Activated T-helper 1 cell treated with anti-CD3 and anti-CD28 coated beads, Interleukin-12 subunit alpha, Interleukin-12 subunit beta, Interleukin-2, Interleukin-4 antibody, amounts not matched to agents 30 ng/mL and 10 ng/mL and 1 ng/mL, durations not matched to agents 14 hours and 24 hours and 36 hours (primary cell): ENCODE measurements at regions not wholly inside any gene's neighbourhood (a gene's known extent, or its start where the extent isn't known, plus 50 kb on each side); places are given as distances from the start of the nearest gene placed in this dataset.
"Not testable (repeated sequence)": the region's sequence is repeated elsewhere in the genome, so short reads cannot be mapped to it uniquely, and the experiment has no call there.

Experiments used
- DNase-seq: peaks from one replicate; pipeline ENCODE4 v3.0.0; 2021; ENCODE audit warnings: low spot score
- H3K27ac Mint-ChIP-seq: one replicate; pipeline ENCODE4 v1.8.0; 2021; ENCODE audit warnings: mild to moderate bottlenecking, mixed read lengths
- H3K27me3 Mint-ChIP-seq: one replicate; pipeline ENCODE4 v1.8.0; 2022; ENCODE audit warnings: mild to moderate bottlenecking, moderate library complexity, mixed read lengths; ENCODE audit not compliant: insufficient read depth
- H3K36me3 Mint-ChIP-seq: one replicate; pipeline ENCODE4 v1.8.0; 2021; ENCODE audit warnings: low read depth, mixed read lengths
- H3K4me1 Mint-ChIP-seq: one replicate; pipeline ENCODE4 v1.8.0; 2021; ENCODE audit warnings: low read depth, mixed read lengths
- H3K4me3 Mint-ChIP-seq: one replicate; pipeline ENCODE4 v1.8.0; 2021; ENCODE audit warnings: mild to moderate bottlenecking, moderate library complexity, mixed read lengths
- H3K9me3 Mint-ChIP-seq: one replicate; pipeline ENCODE4 v1.8.0; 2021; ENCODE audit warnings: mixed read lengths
- intact Hi-C: fragments of 100-400 bp; cut with micrococcal nuclease; formaldehyde crosslinking; loops from one replicate; pipeline ENCODE4 v1.15.1; 2024

DNA sequence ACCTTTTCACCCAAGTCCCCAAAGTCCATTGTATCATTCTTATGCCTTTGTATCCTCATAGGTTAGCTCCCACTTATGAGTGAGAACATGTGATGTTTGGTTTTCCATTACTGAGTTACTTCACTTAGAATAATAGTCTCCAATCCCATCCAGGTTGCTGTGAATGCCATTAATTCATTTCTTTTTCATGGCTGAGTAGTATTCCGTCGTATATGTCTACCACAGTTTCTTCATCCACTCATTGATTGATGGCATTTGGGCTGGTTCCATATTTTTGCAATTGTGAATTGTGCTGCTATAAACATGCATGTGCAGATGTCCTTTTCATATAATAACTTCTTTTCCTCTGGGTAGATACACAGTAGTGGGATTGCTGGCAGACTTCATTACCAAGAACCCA, 451.9 kb upstream of the KLF6 start:
- peaks cover 11% of the 10 kb centered on the region for H3K4me1 Mint-ChIP-seq
- H3K27me3 Mint-ChIP-seq, H3K9me3 Mint-ChIP-seq, H3K4me3 Mint-ChIP-seq, DNase-seq, H3K36me3 Mint-ChIP-seq, intact Hi-C loops, H3K27ac Mint-ChIP-seq: not testable (repeated sequence)

DNA sequence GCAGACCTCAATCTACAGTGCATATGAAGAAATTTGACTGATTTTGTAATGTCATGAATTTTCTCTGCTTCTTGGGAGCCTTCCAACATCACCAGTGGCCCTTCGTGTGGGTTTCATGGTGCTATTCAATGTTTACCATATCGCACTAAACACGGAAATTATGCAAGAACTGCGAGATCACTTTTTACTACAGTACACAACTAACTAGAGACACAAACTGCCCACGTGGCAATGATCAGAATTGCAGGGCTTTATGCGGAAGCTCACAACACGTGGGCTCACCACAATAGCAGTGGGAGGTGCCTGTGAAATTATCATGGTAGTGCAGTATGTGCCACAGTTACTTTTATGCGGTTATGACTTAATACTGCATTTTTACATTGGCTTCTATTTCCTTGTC, 449.7 kb upstream of the KLF6 start:
- Mint-ChIP-seq H3K27me3 (peaks cover 4% of the 10 kb centered on the region), H3K36me3 (no peaks in the 10 kb centered on the region), H3K27ac (no peak overlapping the region), H3K4me1 (peaks cover 4% of the 10 kb centered on the region), H3K4me3 (no peak overlapping the region), H3K9me3 (peaks cover 6% of the 10 kb centered on the region)
- intact Hi-C loops: no loop called here
- no peak for DNase-seq

DNA sequence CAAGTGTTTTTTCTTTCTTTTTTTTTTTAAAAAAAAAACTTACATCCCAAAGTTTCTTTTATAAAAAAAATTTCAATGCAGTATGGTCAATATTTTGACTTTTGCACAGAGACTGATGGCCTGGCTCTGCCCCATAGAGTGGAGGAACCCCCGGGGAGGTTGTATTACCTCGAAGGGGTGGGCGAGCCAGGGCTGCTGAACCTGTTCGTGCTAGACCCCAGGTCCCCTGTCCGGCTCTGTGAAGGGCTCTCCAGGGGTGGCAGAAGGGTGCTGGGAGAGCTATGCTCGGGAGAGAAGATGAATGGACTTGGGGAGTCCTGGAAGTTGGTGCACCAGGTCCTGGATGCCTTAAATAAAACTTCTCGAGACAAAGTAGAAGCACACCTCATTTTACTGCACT, 446.4 kb upstream of the KLF6 start:
- Mint-ChIP-seq H3K4me1 (peaks cover 4% of the 10 kb centered on the region), H3K36me3 (no peaks in the 10 kb centered on the region), H3K27me3 (peaks cover 9% of the 10 kb centered on the region), H3K9me3 (no peaks in the 10 kb centered on the region), H3K4me3 (no peak overlapping the region), H3K27ac (no peak overlapping the region)
- intact Hi-C loops: no loop called here
- DNase-seq: no peak

DNA sequence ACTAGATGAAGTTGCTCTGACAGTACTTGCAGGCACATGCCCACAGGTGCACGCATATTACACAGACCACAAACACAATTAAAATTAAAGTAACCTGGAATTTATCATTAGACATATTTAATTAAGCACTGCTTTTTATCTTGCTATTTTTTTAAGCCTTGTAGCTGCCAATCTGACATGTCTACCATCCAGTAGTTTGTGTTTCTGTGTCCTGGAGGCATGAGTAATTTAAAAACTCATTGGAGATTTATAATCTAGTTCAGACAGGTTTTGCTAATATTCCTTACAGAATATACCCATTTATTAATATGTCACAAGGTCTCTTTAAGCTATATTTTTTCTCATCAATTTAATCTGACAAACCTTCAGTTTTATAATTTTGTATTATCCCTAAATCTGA, 445.0 kb upstream of the KLF6 start:
- peaks cover 11% of the 10 kb centered on the region for H3K27me3 Mint-ChIP-seq
- intact Hi-C loops: no loop called here

DNA sequence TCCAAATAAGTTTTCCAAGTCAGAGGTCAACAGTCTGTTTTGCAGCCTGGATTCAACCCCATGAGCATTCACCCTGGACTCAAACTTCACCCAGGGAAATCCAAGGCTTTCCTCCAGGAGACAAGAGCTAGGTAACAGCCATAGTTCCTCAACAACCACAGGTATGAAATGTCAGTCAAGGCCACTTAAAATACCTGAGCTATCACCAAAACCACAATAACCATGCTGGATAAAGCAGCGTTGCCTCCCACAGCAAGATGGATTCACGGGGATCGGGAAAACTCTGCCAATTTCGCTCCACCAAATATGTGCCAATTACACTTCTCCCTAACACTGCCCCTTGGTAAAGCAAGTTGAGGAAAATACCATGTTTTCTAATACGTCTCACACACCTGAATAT, 444.1 kb upstream of the KLF6 start:
- Mint-ChIP-seq H3K36me3 (no peaks in the 10 kb centered on the region), H3K27me3 (peaks cover 11% of the 10 kb centered on the region), H3K4me1 (no peaks in the 10 kb centered on the region), H3K9me3 (no peaks in the 10 kb centered on the region), H3K4me3 (no peak overlapping the region), H3K27ac (no peak overlapping the region)
- intact Hi-C loops: no loop called here
- DNase-seq: no peak

More for the DNA sequence above, 445.0 kb upstream of the KLF6 start:
- Mint-ChIP-seq H3K27ac (no peak overlapping the region), H3K4me1 (peaks cover 4% of the 10 kb centered on the region), H3K36me3 (no peaks in the 10 kb centered on the region), H3K9me3 (no peaks in the 10 kb centered on the region), H3K4me3 (no peak overlapping the region)
- no peak for DNase-seq

DNA sequence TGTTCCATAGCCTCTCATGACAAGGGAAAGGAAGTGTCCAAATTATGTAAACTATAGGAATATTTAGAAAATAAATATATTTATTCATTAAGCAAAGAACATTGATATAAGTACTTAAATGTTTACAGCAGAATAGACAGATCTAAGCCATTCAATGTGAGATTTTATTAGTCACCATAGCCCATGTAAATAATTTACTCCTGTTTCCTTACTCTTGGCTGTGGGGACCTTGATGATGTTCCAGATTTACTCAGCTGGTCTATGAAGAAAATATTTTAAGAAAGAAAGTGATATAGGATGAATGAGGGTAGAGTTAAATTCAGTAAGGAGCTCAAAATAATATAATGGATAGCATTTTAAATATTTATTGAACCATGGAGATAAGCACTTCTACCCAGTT, 442.6 kb upstream of the KLF6 start:
- intact Hi-C loops: no loop called here
- DNase-seq: no peak
- Mint-ChIP-seq H3K27me3 (peaks cover 11% of the 10 kb centered on the region), H3K4me1 (no peaks in the 10 kb centered on the region), H3K9me3 (no peaks in the 10 kb centered on the region), H3K27ac (no peak overlapping the region), H3K4me3 (no peak overlapping the region), H3K36me3 (no peaks in the 10 kb centered on the region)

DNA sequence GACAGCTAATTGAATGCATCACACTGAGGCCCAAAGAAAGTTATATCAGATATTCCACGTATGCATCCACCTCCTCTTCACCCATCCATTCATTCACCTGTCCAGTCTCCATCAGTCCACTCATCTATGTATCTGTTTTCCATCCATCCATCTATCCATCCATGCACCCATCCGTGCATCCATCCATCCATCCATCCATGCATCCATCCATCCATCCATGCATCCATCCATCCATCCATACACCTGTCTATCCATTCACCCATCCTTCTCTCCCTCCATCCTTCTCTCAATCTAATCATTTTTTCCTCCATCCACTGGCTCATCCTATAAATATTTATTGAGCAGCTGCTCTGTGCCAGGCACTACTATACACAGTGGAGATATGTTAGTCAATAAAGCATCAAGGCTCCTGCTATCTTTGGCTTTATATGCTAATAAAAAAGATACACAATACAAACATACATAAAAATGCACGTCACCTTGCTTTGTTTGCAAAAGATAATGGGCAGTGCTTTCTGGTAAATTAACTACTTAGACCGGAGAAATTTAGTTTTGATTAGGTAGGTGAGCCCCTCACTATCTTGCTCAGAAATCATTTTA, 442.0 kb upstream of the KLF6 start:
- H3K4me1 Mint-ChIP-seq: no peaks in the 10 kb centered on the region

DNA sequence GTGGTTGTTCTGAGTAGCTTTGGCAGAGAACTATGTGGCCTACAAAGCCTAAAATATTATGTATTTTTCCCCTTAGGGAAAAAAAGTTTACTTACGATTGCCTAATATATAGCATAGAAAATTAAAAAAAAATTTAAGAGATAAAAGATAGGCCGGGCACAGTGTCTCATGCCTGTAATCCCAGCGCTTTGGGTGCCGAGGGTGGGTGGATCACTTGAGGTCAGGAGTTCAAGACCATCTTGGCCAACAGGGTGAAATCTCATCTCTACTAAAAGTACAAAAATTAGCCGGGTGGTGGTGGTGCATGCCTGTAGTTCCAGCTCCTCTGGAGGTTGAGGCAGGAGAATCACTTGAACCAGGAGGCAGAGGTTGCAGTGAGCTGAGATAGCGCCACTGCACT, 439.2 kb upstream of the KLF6 start:
- Mint-ChIP-seq H3K4me3 (no peak overlapping the region), H3K4me1 (no peaks in the 10 kb centered on the region), H3K27ac (no peak overlapping the region), H3K27me3 (peaks cover 8% of the 10 kb centered on the region), H3K36me3 (no peaks in the 10 kb centered on the region), H3K9me3 (no peaks in the 10 kb centered on the region)
- intact Hi-C loops: no loop called here
- DNase-seq: no peak

More for the DNA sequence above, 442.0 kb upstream of the KLF6 start:
- Mint-ChIP-seq H3K4me3 (no peak overlapping the region), H3K9me3 (no peaks in the 10 kb centered on the region), H3K27ac (no peak overlapping the region), H3K27me3 (peaks cover 11% of the 10 kb centered on the region), H3K36me3 (no peaks in the 10 kb centered on the region)
- no peak for DNase-seq
- intact Hi-C loops: no loop called here

DNA sequence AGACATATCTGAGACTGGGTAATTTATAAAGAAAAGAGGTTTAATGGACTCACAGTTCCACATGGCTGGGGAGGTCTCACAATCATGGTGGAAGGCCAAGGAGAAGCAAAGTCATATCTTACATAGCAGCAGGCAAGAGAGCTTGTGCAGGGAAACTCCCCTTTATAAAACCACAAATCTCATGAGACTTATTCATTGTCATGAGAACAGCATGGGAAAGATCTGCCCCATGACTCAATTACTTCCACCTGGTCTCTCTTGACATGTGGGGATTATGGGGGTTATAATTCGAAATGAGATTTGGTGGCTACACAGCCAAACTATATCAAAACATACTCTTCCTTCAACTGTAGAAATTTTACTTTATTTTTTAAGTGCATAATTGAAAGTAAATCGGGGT, 436.3 kb upstream of the KLF6 start:
- H3K9me3 Mint-ChIP-seq, H3K4me1 Mint-ChIP-seq, H3K4me3 Mint-ChIP-seq, intact Hi-C loops, H3K27me3 Mint-ChIP-seq, H3K36me3 Mint-ChIP-seq, DNase-seq, H3K27ac Mint-ChIP-seq: not testable (repeated sequence)

DNA sequence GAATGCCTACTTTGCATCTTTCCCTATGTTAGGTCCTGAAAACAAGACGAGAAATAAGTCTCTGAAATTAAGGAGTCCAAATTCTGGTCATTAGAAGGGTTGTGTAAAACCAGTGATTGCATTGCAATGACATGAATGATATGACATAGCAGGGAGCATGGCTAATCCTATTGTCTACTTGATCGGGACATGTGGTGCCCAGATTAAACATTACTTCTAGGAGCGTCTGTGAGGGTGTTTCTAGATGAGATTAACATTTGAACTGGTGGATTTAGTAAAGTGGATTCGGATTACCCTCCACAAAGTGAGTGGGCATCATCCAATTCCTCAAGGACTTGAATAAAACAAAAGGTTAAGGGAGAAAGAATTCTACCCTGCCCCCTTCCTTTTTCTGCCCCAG, 434.9 kb upstream of the KLF6 start:
- H3K4me3 Mint-ChIP-seq: no peak overlapping the region
- no peak overlapping the region for H3K27ac Mint-ChIP-seq
- no peaks in the 10 kb centered on the region for H3K4me1 Mint-ChIP-seq
- H3K36me3 Mint-ChIP-seq: no peaks in the 10 kb centered on the region
- intact Hi-C loops: no loop called here
- H3K27me3 Mint-ChIP-seq: peaks cover 7% of the 10 kb centered on the region
- H3K9me3 Mint-ChIP-seq: no peaks in the 10 kb centered on the region
- DNase-seq: no peak

DNA sequence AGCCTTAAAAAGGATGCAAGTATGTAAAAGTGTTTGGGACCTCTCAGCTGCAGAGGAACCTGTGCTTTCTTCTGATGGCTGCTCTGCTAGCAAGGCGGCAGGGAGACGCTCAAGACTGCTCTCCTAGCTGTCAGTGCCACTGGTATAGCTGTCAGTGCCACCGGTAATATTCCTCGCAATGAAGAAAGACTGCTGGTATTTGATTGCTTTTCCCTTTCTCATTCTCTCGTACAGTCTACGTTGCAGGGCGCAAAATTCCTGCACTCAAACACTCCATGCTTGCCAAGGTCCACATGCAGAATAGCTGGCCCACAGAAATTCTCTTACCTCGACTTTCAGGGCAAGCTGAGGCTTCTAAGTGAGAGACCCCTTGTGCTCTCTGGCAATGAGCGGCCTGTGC, 432.6 kb upstream of the KLF6 start:
- Mint-ChIP-seq H3K27ac (no peak overlapping the region), H3K9me3 (no peaks in the 10 kb centered on the region), H3K4me1 (no peaks in the 10 kb centered on the region), H3K36me3 (no peaks in the 10 kb centered on the region), H3K4me3 (no peak overlapping the region), H3K27me3 (peaks cover 7% of the 10 kb centered on the region)
- DNase-seq: no peak
- intact Hi-C loops: no loop called here

DNA sequence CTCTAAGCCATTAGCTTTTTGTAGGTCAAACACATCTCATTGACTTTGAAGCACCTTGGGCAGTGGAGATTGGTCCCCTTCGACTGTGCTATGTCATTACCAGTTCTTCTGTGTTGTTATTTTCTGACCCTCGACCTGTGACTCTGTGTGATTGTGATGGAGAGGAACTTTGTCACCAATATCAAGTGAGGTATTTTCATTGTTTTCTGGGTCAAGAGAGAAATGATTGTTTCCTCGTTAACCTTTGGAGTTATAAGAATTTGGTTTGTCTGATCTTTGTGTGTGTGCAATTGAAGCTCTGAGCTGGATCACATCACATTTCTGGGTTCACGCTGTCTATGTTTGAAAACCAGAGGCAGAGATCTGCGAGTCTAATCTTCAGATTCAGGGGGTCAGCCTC, 432.2 kb upstream of the KLF6 start:
- no peak overlapping the region for H3K27ac Mint-ChIP-seq
- H3K4me1 Mint-ChIP-seq: no peaks in the 10 kb centered on the region
- no peaks in the 10 kb centered on the region for H3K36me3 Mint-ChIP-seq
- H3K27me3 Mint-ChIP-seq: peaks cover 7% of the 10 kb centered on the region
- intact Hi-C loops: no loop called here
- DNase-seq: no peak
- H3K4me3 Mint-ChIP-seq: no peak overlapping the region
- no peaks in the 10 kb centered on the region for H3K9me3 Mint-ChIP-seq

DNA sequence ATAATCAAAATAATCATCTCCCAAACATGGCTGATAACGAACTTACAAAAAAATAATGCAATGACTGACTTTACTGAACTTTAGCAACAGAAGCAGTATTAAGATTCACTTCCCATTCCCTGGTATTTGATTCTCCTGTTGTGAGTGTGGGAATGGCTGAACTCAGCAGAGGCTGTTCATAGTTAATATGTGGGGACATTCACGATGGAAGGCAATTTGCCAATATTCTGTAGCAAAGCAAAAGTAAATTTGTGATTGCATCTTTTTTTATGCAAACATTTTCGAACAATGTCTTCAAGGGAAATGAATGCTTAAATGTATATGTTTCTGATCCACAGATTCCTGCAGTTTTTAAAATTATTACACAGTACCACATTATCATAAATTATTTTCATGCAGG, 431.7 kb upstream of the KLF6 start:
- no peak for DNase-seq
- Mint-ChIP-seq H3K27me3 (peaks cover 7% of the 10 kb centered on the region), H3K36me3 (no peaks in the 10 kb centered on the region), H3K4me3 (no peak overlapping the region), H3K27ac (no peak overlapping the region), H3K4me1 (no peaks in the 10 kb centered on the region), H3K9me3 (no peaks in the 10 kb centered on the region)
- intact Hi-C loops: no loop called here

DNA sequence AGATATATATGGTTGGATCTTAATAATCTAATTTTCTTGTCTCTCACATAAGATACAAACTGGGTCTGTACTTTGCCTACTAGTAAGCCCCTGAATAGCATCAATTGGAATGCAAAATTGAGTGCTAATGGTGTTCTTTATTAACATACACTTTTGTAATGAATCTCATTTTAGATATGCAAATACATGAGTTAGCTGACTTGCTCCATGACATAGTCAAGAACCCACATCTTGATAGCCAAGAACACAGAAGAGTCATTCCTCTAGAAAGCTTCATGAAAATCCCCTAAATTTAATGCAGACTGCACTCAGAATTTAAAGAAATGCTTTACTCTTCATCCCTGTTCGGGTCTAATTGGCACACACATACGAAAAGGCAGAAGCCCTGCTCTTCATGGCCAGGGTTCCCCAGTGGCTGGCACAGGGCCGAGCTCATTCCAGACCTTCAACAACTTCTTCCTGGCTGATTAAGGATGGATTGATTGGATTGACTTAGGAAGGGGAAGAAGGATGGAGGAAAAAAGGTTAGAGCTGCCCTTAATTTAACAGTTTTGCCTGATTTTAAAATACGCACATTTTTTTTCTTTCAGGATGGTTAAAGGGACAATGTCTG, 431.1 kb upstream of the KLF6 start:
- Mint-ChIP-seq H3K4me3 (no peak overlapping the region), H3K9me3 (no peaks in the 10 kb centered on the region), H3K4me1 (no peaks in the 10 kb centered on the region), H3K27me3 (peaks cover 7% of the 10 kb centered on the region), H3K36me3 (no peaks in the 10 kb centered on the region), H3K27ac (no peak overlapping the region)
- DNase-seq: no peak
- intact Hi-C loops: no loop called here
